NCI-H128 (cell line): ENCODE measurements at regions not wholly inside any gene's neighbourhood (a gene's known extent, or its start where the extent isn't known, plus 50 kb on each side); places are given as distances from the start of the nearest gene placed in this dataset.
"Not testable (repeated sequence)": the region's sequence is repeated elsewhere in the genome, so short reads cannot be mapped to it uniquely, and the experiment has no call there.

Experiments used
- DNase-seq: peaks from one replicate; lab custom pipeline; 2025; ENCODE audit not compliant: unreplicated experiment; lab: John Stamatoyannopoulos, UW

- DNase-seq = no peak
Measured at GRCh38 chr5:124554746-124555578, 191.5 kb downstream of the ZNF608 start.

- DNase-seq = no peak
Measured at GRCh38 chr5:124553911-124554310, 192.5 kb downstream of the ZNF608 start.

- DNase-seq = no peak
Measured at GRCh38 chr5:124552526-124552925, 193.9 kb downstream of the ZNF608 start.

GRCh38 chr5:124551939-124552279 lies 194.5 kb downstream of the ZNF608 start:
- no peak for DNase-seq

GRCh38 chr5:124550731-124551130 lies 195.7 kb downstream of the ZNF608 start:
- no peak for DNase-seq

- DNase-seq = no peak
Measured at GRCh38 chr5:124549891-124550436, 196.5 kb downstream of the ZNF608 start.

GRCh38 chr5:124546643-124547042 lies 199.8 kb downstream of the ZNF608 start:
- no peak for DNase-seq

GRCh38 chr5:124544366-124545055 lies 201.9 kb downstream of the ZNF608 start:
- DNase-seq = no peak

GRCh38 chr5:124538931-124539330 lies 207.5 kb downstream of the ZNF608 start:
- no peak for DNase-seq

- DNase-seq = no peak
Measured at GRCh38 chr5:124538191-124538590, 208.2 kb downstream of the ZNF608 start.

- DNase-seq = no peak
Measured at GRCh38 chr5:124537522-124537921, 208.9 kb downstream of the ZNF608 start.

- no peak for DNase-seq
Measured at GRCh38 chr5:124537107-124537506, 209.3 kb downstream of the ZNF608 start.

- no peak for DNase-seq
Measured at GRCh38 chr5:124536333-124536732, 210.1 kb downstream of the ZNF608 start.

GRCh38 chr5:124530916-124531315 lies 215.5 kb downstream of the ZNF608 start:
- no peak for DNase-seq

GRCh38 chr5:124528838-124529237 lies 217.6 kb downstream of the ZNF608 start:
- DNase-seq = no peak

- DNase-seq = no peak
Measured at GRCh38 chr5:124527220-124527991, 219.0 kb downstream of the ZNF608 start.

GRCh38 chr5:124526079-124526478 lies 220.4 kb downstream of the ZNF608 start:
- not testable (repeated sequence) for DNase-seq

GRCh38 chr5:124524552-124525232 lies 221.7 kb downstream of the ZNF608 start:
- DNase-seq = no peak

- DNase-seq = no peak
Measured at GRCh38 chr5:124523897-124524296, 222.5 kb downstream of the ZNF608 start.

- DNase-seq = no peak
Measured at GRCh38 chr5:124522992-124523391, 223.4 kb downstream of the ZNF608 start.
